T-helper 2 cell treated with Interferon-gamma antibody and Interleukin-4, amounts not matched to agents 5 μg/mL and 100 μg/mL, for 36 hours (primary cell): ENCODE measurements at regions not wholly inside any gene's neighbourhood (a gene's known extent, or its start where the extent isn't known, plus 50 kb on each side); places are given as distances from the start of the nearest gene placed in this dataset.

Experiments
- DNase-seq: peaks from one replicate; pipeline ENCODE4 v3.0.0; 2021; ENCODE audit warnings: low spot score
- H3K27ac Mint-ChIP-seq: one replicate; pipeline ENCODE4 v1.8.0; 2021; ENCODE audit warnings: mild to moderate bottlenecking, mixed read lengths
- H3K27me3 Mint-ChIP-seq: one replicate; pipeline ENCODE4 v1.8.0; 2021; ENCODE audit warnings: low read depth, mixed read lengths
- H3K36me3 Mint-ChIP-seq: one replicate; pipeline ENCODE4 v1.8.0; 2021; ENCODE audit warnings: low read depth, mixed read lengths
- H3K4me1 Mint-ChIP-seq: one replicate; pipeline ENCODE4 v1.8.0; 2021; ENCODE audit warnings: low read depth, mixed read lengths
- H3K4me3 Mint-ChIP-seq: one replicate; pipeline ENCODE4 v1.8.0; 2022; ENCODE audit warnings: mild to moderate bottlenecking, moderate library complexity, mixed read lengths
- H3K9me3 Mint-ChIP-seq: one replicate; pipeline ENCODE4 v1.8.0; 2021; ENCODE audit warnings: mixed read lengths

DNA sequence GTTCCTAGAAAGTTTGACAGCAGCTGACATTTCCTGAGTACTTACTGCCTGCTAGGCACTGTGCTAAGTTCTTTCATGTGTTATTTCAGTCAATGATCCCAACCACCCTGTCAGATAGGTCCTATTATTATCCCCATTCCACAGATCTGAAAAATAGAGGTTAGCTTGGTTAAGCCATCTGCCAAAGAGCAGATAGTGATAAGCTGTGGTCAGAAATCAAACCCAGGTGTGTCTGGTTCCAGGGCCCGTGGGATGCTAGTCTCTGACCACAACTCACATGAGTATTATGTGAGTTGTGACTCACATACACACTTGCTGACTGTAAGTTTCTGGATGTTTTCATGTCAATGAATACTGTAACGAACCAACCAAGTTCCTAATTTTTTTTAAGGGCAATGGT is 132.0 kb upstream of the APCDD1 start:
- Mint-ChIP-seq H3K9me3 (no peaks in the 10 kb centered on the region), H3K4me1 (peaks cover 3% of the 10 kb centered on the region), H3K27me3 (peaks cover 2% of the 10 kb centered on the region), H3K4me3 (no peak overlapping the region), H3K36me3 (no peaks in the 10 kb centered on the region), H3K27ac (no peak overlapping the region)
- no peak for DNase-seq

DNA sequence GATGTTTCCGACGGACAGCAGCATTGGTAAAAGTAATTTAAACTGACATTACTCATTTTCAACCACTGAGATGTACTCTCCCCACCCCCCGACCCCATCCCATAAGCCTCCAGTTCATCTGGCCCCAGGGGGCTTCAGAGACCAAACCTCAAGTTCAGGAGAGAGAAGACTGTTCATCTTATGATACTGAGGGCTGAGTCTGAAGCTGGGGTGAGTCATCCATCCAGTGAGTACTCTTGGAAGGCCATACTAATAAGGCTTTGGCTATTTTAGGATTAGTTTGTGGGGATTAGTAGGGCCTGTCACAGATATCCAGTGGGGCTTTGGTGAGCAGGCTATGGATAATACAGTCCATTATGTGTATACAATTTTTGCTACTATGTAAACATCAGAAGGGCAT is 125.3 kb upstream of the APCDD1 start:
- no peak overlapping the region for H3K4me3 Mint-ChIP-seq
- H3K27ac Mint-ChIP-seq, result no peak overlapping the region
- no peaks in the 10 kb centered on the region for H3K36me3 Mint-ChIP-seq
- DNase-seq, result no peak
- no peaks in the 10 kb centered on the region for H3K9me3 Mint-ChIP-seq
- no peaks in the 10 kb centered on the region for H3K27me3 Mint-ChIP-seq
- H3K4me1 Mint-ChIP-seq, result no peaks in the 10 kb centered on the region

DNA sequence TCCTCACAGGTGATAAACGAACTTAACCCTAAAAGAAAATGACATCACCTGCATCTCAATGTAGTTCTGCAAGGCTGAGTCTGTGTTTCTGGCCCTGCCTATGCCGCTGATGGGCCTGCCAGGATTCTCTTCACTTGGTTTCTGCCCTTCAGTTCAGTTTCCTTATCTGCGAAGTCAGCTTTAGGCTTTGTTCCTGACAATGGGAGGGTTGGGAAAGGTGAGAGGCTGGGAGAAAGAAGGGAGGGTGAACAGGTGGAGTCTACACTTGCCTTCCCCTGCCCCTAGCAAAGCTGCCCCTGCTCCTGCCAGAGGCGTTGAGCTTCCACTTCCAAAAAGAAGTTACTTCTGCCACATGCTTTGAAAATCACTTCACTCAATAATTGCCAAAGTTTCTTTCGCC is 124.0 kb upstream of the APCDD1 start:
- Mint-ChIP-seq H3K4me3 (no peak overlapping the region), H3K9me3 (no peaks in the 10 kb centered on the region), H3K27me3 (no peaks in the 10 kb centered on the region), H3K36me3 (no peaks in the 10 kb centered on the region), H3K27ac (no peak overlapping the region), H3K4me1 (no peaks in the 10 kb centered on the region)
- no peak for DNase-seq

DNA sequence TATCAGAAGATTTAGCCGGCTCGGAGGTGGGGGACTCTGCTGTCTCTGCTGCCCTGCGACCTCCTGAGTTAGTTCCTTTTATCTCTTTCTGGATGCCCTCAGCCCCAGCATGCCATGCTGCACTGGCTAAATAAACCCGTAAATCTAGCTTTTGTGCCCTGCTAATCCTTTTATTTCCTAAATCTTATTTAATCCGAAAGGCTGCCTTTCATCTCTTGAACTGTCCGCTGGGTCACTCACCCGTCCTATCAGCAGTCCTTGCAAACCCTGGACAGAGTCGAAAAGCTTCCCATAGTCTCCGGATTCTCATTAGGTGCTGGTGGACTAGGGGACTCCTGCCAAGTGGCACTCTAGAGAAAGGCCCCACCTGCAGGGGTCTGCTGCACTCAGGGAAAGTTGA is 122.0 kb upstream of the APCDD1 start:
- Mint-ChIP-seq H3K9me3 (no peaks in the 10 kb centered on the region), H3K4me1 (no peaks in the 10 kb centered on the region), H3K27ac (no peak overlapping the region), H3K4me3 (no peak overlapping the region), H3K27me3 (no peaks in the 10 kb centered on the region), H3K36me3 (no peaks in the 10 kb centered on the region)
- no peak for DNase-seq

DNA sequence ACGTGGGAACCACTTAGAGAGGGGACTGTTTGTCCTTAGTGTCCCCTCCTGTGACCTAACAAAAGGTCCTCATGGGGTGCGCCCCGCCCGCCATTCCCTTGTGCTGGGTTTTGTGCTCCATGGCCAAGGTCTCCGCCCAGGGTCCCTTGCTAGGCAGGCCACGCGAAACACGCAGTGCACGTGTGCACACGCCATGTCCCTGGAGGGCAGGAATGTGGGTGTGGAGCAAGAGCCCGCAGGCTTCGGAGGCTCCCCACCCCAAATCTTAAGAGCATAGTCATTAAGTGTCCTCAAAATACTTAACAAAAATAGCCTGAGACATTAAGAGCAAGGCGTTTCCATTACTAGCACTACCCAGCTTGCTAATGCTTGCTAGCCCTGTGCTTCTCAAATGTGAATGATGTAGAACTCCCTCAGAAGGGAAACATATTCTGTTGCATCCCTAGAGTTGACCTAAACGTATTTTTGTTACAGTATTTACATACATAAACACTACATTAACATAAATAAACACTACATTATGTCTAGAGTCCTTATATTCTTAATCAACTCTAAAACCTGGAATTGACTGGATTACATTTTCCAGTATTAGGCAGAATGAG is 117.6 kb upstream of the APCDD1 start:
- Mint-ChIP-seq H3K36me3 (no peaks in the 10 kb centered on the region), H3K9me3 (no peaks in the 10 kb centered on the region), H3K27me3 (no peaks in the 10 kb centered on the region), H3K4me3 (no peak overlapping the region), H3K4me1 (no peaks in the 10 kb centered on the region), H3K27ac (no peak overlapping the region)
- no peak for DNase-seq

DNA sequence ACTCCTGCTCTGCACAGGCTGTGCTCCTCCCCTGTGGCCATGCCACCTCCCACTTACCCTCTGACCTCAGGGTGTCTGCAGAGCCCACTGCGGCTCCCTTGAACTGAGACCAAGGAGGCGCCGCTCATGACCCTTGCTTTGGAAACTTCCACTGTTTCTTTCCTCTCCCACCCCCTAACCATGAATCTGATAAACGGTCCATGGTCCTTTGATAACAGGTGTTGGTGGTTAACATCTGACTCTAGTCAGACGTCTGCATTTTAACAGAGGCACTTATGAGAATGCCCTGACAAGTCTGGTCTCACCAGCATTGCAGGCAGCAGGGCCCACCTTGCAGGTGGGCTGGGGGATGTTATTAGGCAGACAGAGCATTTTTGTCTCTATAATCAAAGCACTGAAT is 113.6 kb upstream of the APCDD1 start:
- Mint-ChIP-seq H3K27ac (no peak overlapping the region), H3K9me3 (no peaks in the 10 kb centered on the region)
- no peak for DNase-seq

DNA sequence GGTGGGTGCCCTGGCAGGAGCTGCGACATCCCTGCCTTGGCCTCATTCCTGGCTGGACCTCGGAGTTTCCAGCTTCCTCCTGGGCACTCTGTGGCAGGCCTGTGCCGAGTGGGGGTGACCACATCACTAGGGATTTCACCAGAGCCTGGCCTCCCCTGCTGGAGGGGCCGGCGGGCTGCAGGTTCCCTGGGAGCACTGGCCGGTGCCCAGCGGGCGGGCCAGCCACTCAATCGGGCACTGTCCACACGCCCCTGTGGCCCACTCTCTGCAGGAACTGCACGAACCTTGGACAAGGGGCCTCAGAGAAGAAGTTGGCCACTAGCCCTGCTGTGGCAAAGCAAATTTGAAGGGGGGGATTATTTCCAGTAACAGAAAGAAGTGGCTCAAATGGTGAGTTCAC is 110.7 kb upstream of the APCDD1 start:
- H3K9me3 Mint-ChIP-seq, result no peaks in the 10 kb centered on the region

More for the DNA sequence above, 113.6 kb upstream of the APCDD1 start:
- Mint-ChIP-seq H3K4me1 (no peaks in the 10 kb centered on the region), H3K36me3 (no peaks in the 10 kb centered on the region), H3K27me3 (no peaks in the 10 kb centered on the region), H3K4me3 (no peak overlapping the region)

DNA sequence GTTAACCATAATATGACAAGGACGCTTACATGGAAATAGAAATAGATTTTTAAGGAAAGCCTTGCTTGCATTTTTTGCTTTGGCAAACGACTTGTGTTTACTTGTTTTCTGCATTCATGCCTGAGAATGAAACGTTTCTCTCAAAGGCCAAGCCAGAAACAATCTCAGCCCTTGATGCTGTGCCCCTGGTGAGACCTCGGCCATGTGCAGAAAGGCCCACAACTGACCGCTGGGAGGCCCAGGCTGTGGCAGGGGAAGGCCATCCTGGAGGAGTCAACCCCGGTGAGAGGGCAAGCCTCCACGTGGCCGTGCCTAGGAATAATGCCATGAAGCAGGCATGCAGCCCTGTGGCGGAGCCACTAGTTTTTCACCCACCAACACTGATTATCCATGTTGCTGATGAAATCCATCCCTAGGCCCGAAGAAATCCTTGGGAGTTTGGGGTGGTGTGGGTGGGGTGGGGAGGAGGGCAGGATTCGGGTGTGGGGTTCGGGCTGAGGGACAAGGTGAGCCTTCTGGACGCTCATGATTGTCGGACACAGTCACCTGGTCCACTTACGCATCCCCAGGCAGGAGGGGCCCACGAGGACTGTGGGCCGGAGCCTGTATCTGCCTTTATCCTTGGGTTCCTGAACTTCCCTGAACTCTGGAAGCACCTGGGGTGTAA is 107.6 kb upstream of the APCDD1 start:
- Mint-ChIP-seq H3K9me3 (no peaks in the 10 kb centered on the region), H3K36me3 (no peaks in the 10 kb centered on the region), H3K4me3 (no peak overlapping the region), H3K27me3 (no peaks in the 10 kb centered on the region), H3K4me1 (no peaks in the 10 kb centered on the region), H3K27ac (no peak overlapping the region)
- no peak for DNase-seq

More for the DNA sequence above, 110.7 kb upstream of the APCDD1 start:
- H3K4me1 Mint-ChIP-seq, result no peaks in the 10 kb centered on the region
- H3K27me3 Mint-ChIP-seq, result no peaks in the 10 kb centered on the region
- DNase-seq, result no peak
- H3K4me3 Mint-ChIP-seq, result no peak overlapping the region
- no peaks in the 10 kb centered on the region for H3K36me3 Mint-ChIP-seq
- no peak overlapping the region for H3K27ac Mint-ChIP-seq

DNA sequence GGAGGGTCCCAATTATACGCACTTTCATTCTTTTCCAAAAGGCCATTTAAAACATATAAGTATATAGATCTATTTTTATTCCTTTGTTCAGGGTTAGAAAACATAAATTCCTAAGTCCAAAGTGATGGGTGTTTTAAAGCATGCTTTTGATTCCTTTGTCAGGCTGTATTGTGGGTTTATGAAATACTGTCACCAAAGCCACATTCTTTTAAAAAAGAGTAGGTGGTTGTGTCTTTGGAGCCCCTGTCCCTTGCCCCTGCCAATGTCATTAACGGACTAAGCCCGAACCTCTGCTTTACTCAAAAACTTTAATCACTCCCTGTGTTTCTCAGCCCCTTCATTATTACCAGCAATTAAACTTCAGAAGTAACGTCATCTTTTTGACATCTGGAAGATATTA is 104.9 kb upstream of the APCDD1 start:
- Mint-ChIP-seq H3K36me3 (no peaks in the 10 kb centered on the region), H3K27me3 (no peaks in the 10 kb centered on the region), H3K4me1 (no peaks in the 10 kb centered on the region), H3K9me3 (no peaks in the 10 kb centered on the region), H3K27ac (no peak overlapping the region), H3K4me3 (no peak overlapping the region)
- DNase-seq, result no peak

DNA sequence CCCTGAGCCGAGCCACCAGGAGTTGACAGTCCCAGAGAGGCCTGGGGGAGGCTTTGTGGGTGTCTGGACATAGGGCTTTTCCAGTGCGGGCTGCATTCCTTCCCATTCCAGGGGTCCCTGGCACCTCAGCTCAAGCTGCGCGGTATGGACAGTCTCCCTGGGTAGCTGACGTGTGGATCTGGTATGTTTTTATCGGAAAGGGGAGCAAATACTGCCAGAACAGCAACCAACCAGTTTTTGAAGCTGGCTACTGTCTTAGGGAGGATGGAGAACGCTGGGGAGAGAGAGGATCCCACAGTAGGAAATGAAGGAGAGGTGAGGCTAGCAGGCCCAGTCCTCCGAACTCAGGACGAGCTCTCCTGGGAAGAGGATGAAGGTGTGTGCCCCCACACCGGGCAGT is 103.8 kb upstream of the APCDD1 start:
- H3K4me3 Mint-ChIP-seq, result no peak overlapping the region
- no peaks in the 10 kb centered on the region for H3K4me1 Mint-ChIP-seq
- no peaks in the 10 kb centered on the region for H3K36me3 Mint-ChIP-seq
- no peak for DNase-seq
- no peaks in the 10 kb centered on the region for H3K27me3 Mint-ChIP-seq
- no peak overlapping the region for H3K27ac Mint-ChIP-seq
- H3K9me3 Mint-ChIP-seq, result peaks cover under 1% of the 10 kb centered on the region

DNA sequence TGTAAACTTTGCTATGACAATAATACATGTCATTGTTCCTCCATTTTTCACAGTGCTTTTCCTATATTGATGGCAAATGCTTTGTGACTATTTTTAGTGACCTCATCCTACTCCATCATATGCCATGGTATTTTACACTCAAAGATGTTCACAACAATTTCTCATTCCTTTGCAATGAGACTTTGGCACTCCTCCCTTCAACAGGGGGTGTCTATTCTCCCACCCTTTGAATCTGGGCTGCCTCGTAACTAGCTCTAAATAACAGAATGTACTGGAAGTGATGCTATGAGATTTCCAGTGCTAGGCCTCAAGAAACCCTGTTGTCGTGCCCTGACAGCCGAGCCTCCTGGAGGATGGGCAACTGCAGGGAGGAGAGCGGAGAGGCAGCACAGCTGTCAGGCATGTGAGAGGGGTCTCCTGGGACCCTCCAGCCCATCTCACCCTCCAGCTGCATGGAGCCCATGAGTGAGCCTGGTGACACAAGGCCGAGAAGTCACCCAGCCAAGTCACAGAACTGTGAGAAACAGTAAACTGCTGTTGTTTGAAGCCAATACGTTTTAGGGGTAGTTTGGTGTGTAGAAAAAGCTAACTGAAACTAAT is 103.1 kb upstream of the APCDD1 start:
- no peak for DNase-seq

DNA sequence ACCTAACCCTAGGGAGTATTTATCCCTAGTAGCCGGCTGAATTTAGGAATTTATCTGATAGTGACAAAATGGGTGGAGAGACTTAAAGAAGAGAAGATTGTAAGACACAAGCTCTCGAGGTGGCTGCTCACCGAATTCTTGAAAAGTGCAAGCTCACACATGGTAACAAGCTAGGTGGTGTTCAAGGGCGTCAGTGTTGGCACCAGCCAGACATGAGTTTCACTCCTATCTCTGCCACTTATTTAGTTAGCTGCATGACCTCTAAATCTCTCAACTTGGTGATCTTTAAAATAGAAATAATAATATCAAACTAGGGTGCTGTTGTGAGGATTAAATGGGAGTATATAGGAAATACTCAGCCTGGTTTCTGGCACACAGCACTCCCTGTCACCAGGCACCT is 102.6 kb upstream of the APCDD1 start:
- H3K4me1 Mint-ChIP-seq, result no peaks in the 10 kb centered on the region
- H3K4me3 Mint-ChIP-seq, result no peak overlapping the region
- H3K27ac Mint-ChIP-seq, result no peak overlapping the region
- peaks cover 12% of the 10 kb centered on the region for H3K9me3 Mint-ChIP-seq
- H3K36me3 Mint-ChIP-seq, result no peaks in the 10 kb centered on the region
- DNase-seq, result no peak
- no peaks in the 10 kb centered on the region for H3K27me3 Mint-ChIP-seq

More for the DNA sequence above, 103.1 kb upstream of the APCDD1 start:
- H3K4me1 Mint-ChIP-seq, result no peaks in the 10 kb centered on the region
- H3K27me3 Mint-ChIP-seq, result no peaks in the 10 kb centered on the region
- H3K4me3 Mint-ChIP-seq, result no peak overlapping the region
- H3K36me3 Mint-ChIP-seq, result no peaks in the 10 kb centered on the region
- no peak overlapping the region for H3K27ac Mint-ChIP-seq
- peaks cover 7% of the 10 kb centered on the region for H3K9me3 Mint-ChIP-seq

DNA sequence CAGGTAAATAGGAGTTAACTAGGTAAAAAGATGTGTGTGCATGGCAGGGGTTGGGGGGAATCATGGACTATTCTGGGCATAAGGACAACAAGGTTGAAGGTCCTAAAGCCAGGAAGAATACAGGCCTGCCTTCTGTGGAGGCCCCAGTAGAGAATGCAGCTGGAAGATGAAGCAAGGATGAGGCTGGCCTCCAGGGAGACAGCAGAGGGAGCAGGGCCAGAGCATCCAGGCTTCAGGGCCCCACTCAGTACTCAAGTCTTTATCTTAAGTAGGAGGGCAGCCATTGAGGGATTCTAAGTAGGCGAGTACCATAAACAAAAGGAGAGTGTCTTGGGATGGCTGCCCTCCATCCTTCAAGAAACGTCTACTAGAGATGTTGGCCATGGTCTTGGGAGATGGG is 101.8 kb upstream of the APCDD1 start:
- Mint-ChIP-seq H3K27me3 (no peaks in the 10 kb centered on the region), H3K4me3 (no peak overlapping the region), H3K27ac (no peak overlapping the region), H3K9me3 (peaks cover 20% of the 10 kb centered on the region), H3K4me1 (no peaks in the 10 kb centered on the region), H3K36me3 (no peaks in the 10 kb centered on the region)
- no peak for DNase-seq

DNA sequence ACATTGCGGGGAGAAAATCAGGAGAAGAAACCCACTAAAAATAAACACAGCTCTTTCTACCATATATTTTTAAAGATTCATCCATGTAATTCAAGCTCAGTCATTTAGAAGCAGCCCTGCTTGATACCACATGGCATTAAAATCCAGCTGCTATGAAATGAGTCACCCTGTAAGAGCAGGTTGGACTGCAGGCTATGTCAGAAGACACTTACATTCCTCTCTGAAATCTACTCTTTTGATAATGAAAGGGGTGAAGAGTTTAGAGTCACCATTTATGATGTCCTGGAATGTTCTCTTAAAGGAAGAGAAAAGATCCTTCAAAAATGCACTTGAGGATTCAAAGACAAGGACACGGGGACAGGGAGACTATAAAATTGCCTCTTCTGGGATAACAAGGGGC is 100.6 kb upstream of the APCDD1 start:
- no peak for DNase-seq
- H3K27ac Mint-ChIP-seq, result no peak overlapping the region
- no peaks in the 10 kb centered on the region for H3K4me1 Mint-ChIP-seq
- no peaks in the 10 kb centered on the region for H3K27me3 Mint-ChIP-seq
- H3K36me3 Mint-ChIP-seq, result no peaks in the 10 kb centered on the region
- no peak overlapping the region for H3K4me3 Mint-ChIP-seq
- H3K9me3 Mint-ChIP-seq, result peaks cover 20% of the 10 kb centered on the region
